AG04449 (cell line): ENCODE measurements at regions not wholly inside any gene's neighbourhood (a gene's known extent, or its start where the extent isn't known, plus 50 kb on each side); places are given as distances from the start of the nearest gene placed in this dataset.

Experiments
- CTCF ChIA-PET: fragments of 350-600 bp; formaldehyde crosslinking; extraction: SDS; loops from one replicate; lab custom pipeline; 2021; ENCODE audit warnings: antibody characterized with exemption; lab: Yijun Ruan, JAX
- POLR2A ChIA-PET: fragments of 400-600, 350-600 bp; formaldehyde crosslinking; extraction: SDS; loops from one replicate; lab custom pipeline; 2020; ENCODE audit warnings: antibody characterized with exemption, inconsistent platforms; lab: Yijun Ruan, JAX
- DNase-seq: peaks from one replicate; pipeline ENCODE4 v3.0.0-alpha.2; 2010; ENCODE audit warnings: low read depth, low spot score
- H3K4me3 ChIP-seq: 2 replicates; pipeline ENCODE4 v1.5.1; 2011; ENCODE audit warnings: low read depth, mild to moderate bottlenecking, control low read depth, low read length
- TF ChIP-seq, protein P1 (sequence below): IDR thresholded peaks from one replicate; pipeline ENCODE4 v1.5.1; 2011; ENCODE audit warnings: mild to moderate bottlenecking, moderate library complexity, low read length, control low read depth, inconsistent platforms; ENCODE audit not compliant: insufficient read depth; ENCODE audit errors: missing control alignments

DNA sequence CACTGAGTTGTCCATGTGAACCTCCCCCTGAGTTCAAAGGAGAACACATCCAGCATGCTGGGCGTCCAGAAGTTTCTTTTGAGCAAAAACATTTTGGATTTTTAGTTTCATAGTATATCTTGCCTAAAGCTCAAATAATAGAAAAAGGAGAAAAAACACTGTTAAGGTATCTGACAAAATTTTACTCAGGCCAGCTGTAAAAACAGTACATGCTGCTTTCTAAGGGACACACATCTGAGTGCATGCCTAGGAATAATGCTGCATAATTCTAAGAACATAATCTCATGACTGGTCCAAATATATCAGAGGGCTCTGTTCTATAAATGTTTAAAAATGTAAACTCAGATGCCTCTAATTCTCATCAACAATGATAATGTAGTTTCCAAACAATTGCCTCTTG is 561.3 kb upstream of the INTU start:
- DNase-seq: no peak
- POLR2A ChIA-PET: no interaction called here

DNA sequence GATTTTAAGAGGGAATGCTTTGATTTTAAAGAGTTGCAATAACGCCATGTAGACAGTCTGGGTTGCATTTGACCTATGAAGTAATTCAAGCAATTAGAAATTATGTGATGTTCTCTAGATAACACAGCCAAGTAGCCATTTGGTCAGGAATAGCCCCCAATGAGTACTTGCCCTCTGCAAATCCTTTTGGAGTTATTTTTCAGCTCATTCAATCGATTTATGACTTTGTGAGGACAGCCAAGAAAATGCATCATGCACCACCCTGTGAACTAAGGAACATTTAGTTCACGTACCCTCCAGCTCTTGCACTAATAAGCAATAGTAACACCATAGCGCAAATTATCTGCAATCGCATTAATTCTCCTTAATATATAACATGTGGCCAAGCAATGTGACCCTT is 552.6 kb upstream of the INTU start:
- DNase-seq: no peak
- POLR2A ChIA-PET: no interaction called here
- CTCF ChIA-PET: no interaction called here
- TF ChIP-seq, protein P1, sequence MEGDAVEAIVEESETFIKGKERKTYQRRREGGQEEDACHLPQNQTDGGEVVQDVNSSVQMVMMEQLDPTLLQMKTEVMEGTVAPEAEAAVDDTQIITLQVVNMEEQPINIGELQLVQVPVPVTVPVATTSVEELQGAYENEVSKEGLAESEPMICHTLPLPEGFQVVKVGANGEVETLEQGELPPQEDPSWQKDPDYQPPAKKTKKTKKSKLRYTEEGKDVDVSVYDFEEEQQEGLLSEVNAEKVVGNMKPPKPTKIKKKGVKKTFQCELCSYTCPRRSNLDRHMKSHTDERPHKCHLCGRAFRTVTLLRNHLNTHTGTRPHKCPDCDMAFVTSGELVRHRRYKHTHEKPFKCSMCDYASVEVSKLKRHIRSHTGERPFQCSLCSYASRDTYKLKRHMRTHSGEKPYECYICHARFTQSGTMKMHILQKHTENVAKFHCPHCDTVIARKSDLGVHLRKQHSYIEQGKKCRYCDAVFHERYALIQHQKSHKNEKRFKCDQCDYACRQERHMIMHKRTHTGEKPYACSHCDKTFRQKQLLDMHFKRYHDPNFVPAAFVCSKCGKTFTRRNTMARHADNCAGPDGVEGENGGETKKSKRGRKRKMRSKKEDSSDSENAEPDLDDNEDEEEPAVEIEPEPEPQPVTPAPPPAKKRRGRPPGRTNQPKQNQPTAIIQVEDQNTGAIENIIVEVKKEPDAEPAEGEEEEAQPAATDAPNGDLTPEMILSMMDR: no peak
- H3K4me3 ChIP-seq: no peak overlapping the region

More for the DNA sequence above, 561.3 kb upstream of the INTU start:
- CTCF ChIA-PET: no interaction called here
- TF ChIP-seq, protein P1: no peak
- H3K4me3 ChIP-seq: no peak overlapping the region

DNA sequence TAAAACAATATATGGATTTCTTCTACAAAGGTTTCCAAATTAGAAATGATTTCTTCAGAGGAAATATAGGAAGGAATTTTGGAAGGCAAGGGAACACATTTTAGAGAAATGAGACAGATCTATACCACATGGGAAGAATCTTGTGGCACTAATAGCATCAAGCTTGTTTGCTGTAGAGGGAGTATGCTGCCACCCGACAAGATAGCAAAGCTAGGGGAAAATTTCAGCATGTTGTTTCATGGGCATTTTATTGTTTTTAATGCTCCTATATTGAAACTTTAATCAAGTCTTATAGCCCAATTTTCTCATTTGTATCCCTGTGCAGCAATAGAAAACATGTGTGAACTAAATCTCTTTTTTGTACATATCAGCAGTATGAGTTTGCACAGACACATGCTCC is 551.7 kb upstream of the INTU start:
- H3K4me3 ChIP-seq: no peak overlapping the region
- DNase-seq: no peak
- ChIA-PET POLR2A (no interaction called here), CTCF (no interaction called here)
- TF ChIP-seq, protein P1: no peak

DNA sequence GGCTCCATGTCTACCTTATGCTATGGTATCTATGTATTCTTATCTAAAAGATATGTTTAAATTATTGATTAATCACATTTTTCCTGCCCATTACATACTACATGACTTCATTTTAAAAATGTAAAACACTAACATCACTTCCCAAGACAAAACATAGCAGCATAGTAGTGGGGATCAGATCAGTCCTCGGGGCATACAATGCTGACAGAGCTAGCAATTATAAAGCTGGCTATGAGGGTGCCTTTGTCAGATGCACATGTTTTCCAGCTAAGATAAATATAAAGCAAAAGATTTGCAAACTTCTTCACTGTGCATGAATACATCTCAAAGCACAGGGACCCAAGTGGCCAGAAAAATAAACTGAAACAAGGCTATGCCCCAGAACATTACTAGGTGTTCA is 549.8 kb upstream of the INTU start:
- ChIA-PET CTCF (no interaction called here), POLR2A (no interaction called here)
- H3K4me3 ChIP-seq: no peak overlapping the region
- no peak for DNase-seq
- TF ChIP-seq, protein P1: no peak

DNA sequence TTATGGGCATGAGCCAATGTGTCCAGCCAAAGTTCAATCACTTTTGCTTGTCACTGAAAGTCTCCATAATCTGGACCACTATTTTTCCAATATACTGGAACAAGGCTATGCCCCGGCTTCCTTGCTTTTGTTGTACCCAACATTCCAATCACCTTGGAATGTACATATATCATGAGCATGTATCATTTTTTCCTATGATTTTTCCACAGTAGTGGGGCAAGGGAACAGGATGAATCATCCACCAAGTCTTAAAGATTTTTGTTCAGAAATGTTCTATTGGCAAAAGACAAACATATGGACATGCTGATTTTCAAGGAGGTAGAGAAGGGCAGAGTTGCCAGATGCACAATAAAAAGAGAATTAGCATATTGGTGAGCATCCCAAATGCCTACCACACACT is 548.1 kb upstream of the INTU start:
- H3K4me3 ChIP-seq: no peak overlapping the region
- POLR2A ChIA-PET: no interaction called here
- DNase-seq: no peak
- CTCF ChIA-PET: no interaction called here
- TF ChIP-seq, protein P1: no peak

DNA sequence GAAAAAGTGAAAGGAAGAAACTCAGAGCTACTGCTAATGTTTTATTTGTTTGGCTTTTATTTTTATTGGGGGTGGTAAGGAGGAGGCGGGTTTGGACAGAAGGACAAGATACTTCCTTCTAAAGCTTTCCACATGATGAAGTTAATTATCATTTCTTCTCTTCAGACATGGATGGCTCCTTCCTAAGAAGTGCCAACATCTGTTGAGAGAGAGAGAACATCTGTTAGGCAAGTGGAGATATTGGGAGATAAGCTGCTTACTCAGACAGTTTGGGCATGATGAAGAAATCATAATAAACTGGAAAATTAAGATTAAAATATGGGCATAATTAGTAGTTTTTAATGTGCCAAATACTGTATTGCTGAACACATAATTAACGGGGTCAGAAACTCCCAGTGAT is 535.7 kb upstream of the INTU start:
- CTCF ChIA-PET: interaction anchor here (0.8 kb wide), 1 partner anchor 21 kb away, joined by 3 read pairs; no protein-coding TSS in a partner anchor
- TF ChIP-seq, protein P1: no peak
- no peak for DNase-seq
- POLR2A ChIA-PET: no interaction called here
- H3K4me3 ChIP-seq: no peak overlapping the region
